ENCODE measurements at regions not wholly inside any gene's neighbourhood (a gene's known extent, or its start where the extent isn't known, plus 50 kb on each side); places are given as distances from the start of the nearest gene placed in this dataset.

- ChIA-PET CTCF (ENCODE audit: unreplicated experiment) (no interaction called here), POLR2A (no interaction called here)
- Histone ChIP-seq H3K4me1 (ENCODE audit: insufficient read depth, low read length, poor library complexity, severe bottlenecking) (no peaks in the 10 kb centered on the region), H3K27ac (ENCODE audit: low read depth, low read length, poor library complexity, severe bottlenecking) (no peak overlapping the region), H4K20me1 (ENCODE audit: insufficient read depth, low read length) (no peaks in the 10 kb centered on the region), H2AFZ (ENCODE audit: low read length) (no peak overlapping the region), H3K79me2 (ENCODE audit: insufficient read depth, low read depth, low read length) (no peaks in the 10 kb centered on the region), H3K4me2 (ENCODE audit: low read length) (no peak overlapping the region), H3K36me3 (ENCODE audit: insufficient read depth, low read length) (no peaks in the 10 kb centered on the region), H3K4me3 (ENCODE audit: low read depth, low read length, poor library complexity, severe bottlenecking) (no peak overlapping the region), H3K9me3 (ENCODE audit: low read length) (no peaks in the 10 kb centered on the region), H3K9me2 (ENCODE audit: insufficient read depth, low read length) (no peaks in the 10 kb centered on the region)
- no peak for DNase-seq (ENCODE audit: low spot score)
- no TSS peak for BruUV-seq (replicated peaks)
- intact Hi-C loops (cut with micrococcal nuclease; ENCODE audit: unreplicated experiment) = no loop called here
- TF ChIP-seq, protein P1, sequence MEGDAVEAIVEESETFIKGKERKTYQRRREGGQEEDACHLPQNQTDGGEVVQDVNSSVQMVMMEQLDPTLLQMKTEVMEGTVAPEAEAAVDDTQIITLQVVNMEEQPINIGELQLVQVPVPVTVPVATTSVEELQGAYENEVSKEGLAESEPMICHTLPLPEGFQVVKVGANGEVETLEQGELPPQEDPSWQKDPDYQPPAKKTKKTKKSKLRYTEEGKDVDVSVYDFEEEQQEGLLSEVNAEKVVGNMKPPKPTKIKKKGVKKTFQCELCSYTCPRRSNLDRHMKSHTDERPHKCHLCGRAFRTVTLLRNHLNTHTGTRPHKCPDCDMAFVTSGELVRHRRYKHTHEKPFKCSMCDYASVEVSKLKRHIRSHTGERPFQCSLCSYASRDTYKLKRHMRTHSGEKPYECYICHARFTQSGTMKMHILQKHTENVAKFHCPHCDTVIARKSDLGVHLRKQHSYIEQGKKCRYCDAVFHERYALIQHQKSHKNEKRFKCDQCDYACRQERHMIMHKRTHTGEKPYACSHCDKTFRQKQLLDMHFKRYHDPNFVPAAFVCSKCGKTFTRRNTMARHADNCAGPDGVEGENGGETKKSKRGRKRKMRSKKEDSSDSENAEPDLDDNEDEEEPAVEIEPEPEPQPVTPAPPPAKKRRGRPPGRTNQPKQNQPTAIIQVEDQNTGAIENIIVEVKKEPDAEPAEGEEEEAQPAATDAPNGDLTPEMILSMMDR (conservative IDR thresholded peaks at IDR 0.05; ENCODE audit: low read length) = no peak
- TF ChIP-seq EZH2phosphoT487 (IDR thresholded peaks at IDR 0.05; ENCODE audit: borderline replicate concordance, low read depth, low read length) = no peak
These were observed 75.0 kb upstream of the FHIP2A start for GRCh38 chr10:114746531-114746930.

DNA sequence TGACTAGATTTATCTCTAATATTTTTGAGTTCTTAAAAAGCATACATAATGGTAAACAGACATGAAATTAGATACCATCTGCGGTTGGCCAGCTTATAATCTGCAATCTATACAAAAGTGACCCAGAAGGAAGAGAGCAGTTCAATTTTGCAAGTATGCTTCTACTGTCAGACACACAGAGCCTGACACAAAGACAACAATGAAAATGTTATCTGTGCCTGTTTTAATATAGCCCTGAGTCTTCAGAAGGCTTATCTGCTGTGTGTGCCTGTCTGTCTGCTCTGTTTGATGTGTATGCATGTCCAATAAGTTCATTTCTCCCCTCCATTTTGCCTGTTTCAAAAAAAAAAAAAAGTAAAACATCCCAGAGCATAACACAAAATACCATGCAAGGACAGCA is 73.3 kb upstream of the FHIP2A start:
- Histone ChIP-seq H4K20me1 (ENCODE audit: insufficient read depth, low read length) (no peaks in the 10 kb centered on the region), H3K36me3 (ENCODE audit: insufficient read depth, low read length) (no peaks in the 10 kb centered on the region), H3K4me3 (ENCODE audit: low read depth, low read length, poor library complexity, severe bottlenecking) (no peak overlapping the region), H3K4me2 (ENCODE audit: low read length) (no peak overlapping the region), H3K79me2 (ENCODE audit: insufficient read depth, low read depth, low read length) (no peaks in the 10 kb centered on the region), H3K27ac (ENCODE audit: low read depth, low read length, poor library complexity, severe bottlenecking) (no peak overlapping the region), H3K9me3 (ENCODE audit: low read length) (no peaks in the 10 kb centered on the region), H3K9me2 (ENCODE audit: insufficient read depth, low read length) (no peaks in the 10 kb centered on the region), H3K4me1 (ENCODE audit: insufficient read depth, low read length, poor library complexity, severe bottlenecking) (no peaks in the 10 kb centered on the region), H2AFZ (ENCODE audit: low read length) (no peak overlapping the region)
- TF ChIP-seq, protein P1 (conservative IDR thresholded peaks at IDR 0.05; ENCODE audit: low read length) = no peak
- TF ChIP-seq EZH2phosphoT487 (IDR thresholded peaks at IDR 0.05; ENCODE audit: borderline replicate concordance, low read depth, low read length) = no peak
- intact Hi-C loops (cut with micrococcal nuclease; ENCODE audit: unreplicated experiment) = no loop called here
- ChIA-PET CTCF (ENCODE audit: unreplicated experiment) (no interaction called here), POLR2A (interaction anchor here (0.6 to 0.9 kb wide), 4 partner anchors 11 to 428 kb away, joined by 3 to 4 read pairs (median 4); no protein-coding TSS in a partner anchor)
- no TSS peak for BruUV-seq (replicated peaks)
- DNase-seq (ENCODE audit: low spot score) = no peak

GRCh38 chr10:114749014-114749413 is 72.6 kb upstream of the FHIP2A start:
- no peak for TF ChIP-seq EZH2phosphoT487 (IDR thresholded peaks at IDR 0.05; ENCODE audit: borderline replicate concordance, low read depth, low read length)
- TF ChIP-seq, protein P1 (conservative IDR thresholded peaks at IDR 0.05; ENCODE audit: low read length) = no peak
- ChIA-PET POLR2A (interaction anchor here (0.6 to 0.9 kb wide), 9 partner anchors 10 to 429 kb away, joined by 3 to 7 read pairs (median 4); no protein-coding TSS in a partner anchor), CTCF (ENCODE audit: unreplicated experiment) (no interaction called here)
- Histone ChIP-seq H2AFZ (ENCODE audit: low read length) (no peak overlapping the region), H3K4me1 (ENCODE audit: insufficient read depth, low read length, poor library complexity, severe bottlenecking) (no peaks in the 10 kb centered on the region), H3K4me3 (ENCODE audit: low read depth, low read length, poor library complexity, severe bottlenecking) (no peak overlapping the region), H3K9me3 (ENCODE audit: low read length) (no peaks in the 10 kb centered on the region), H3K4me2 (ENCODE audit: low read length) (no peak overlapping the region), H3K27ac (ENCODE audit: low read depth, low read length, poor library complexity, severe bottlenecking) (no peak overlapping the region), H4K20me1 (ENCODE audit: insufficient read depth, low read length) (no peaks in the 10 kb centered on the region), H3K9me2 (ENCODE audit: insufficient read depth, low read length) (no peaks in the 10 kb centered on the region), H3K36me3 (ENCODE audit: insufficient read depth, low read length) (no peaks in the 10 kb centered on the region), H3K79me2 (ENCODE audit: insufficient read depth, low read depth, low read length) (no peaks in the 10 kb centered on the region)
- DNase-seq (ENCODE audit: low spot score) = no peak
- intact Hi-C loops (cut with micrococcal nuclease; ENCODE audit: unreplicated experiment) = no loop called here
- BruUV-seq (replicated peaks) = no TSS peak
